ENCODE measurements at regions not wholly inside any gene's neighbourhood (a gene's known extent, or its start where the extent isn't known, plus 50 kb on each side); places are given as distances from the start of the nearest gene placed in this dataset.

DNA sequence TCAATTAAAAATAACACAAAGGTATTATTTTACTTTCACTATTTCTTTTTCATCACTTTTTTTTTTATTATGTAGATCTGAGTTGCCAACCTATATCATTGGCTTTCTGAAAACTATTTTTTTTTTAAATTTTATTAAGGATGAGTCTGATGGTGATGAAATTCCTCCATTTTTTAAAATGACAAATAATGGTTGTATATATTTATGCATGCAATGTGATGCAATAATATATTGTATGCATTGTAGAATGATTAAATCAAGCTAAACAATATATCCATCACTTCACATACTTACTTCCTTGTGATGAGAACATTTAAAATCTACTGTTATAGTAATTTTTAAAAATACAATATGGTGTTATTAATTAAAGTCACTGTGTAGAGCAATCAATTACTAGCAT lies 1081.6 kb downstream of the CNTNAP5 start:
- Histone ChIP-seq H3K27ac (ENCODE audit: low read depth, low read length) (no peak overlapping the region), H3K4me1 (ENCODE audit: control insufficient read depth in 1 of 2, insufficient read depth in 2 of 2, low read length in 2 of 2) (no peaks in the 10 kb centered on the region), H3K4me3 (ENCODE audit: low read depth in 1 of 2, low read length in 2 of 2) (no peak overlapping the region), H3K9ac (ENCODE audit: low read depth in 1 of 2, low read length in 2 of 2) (no peak overlapping the region), H3K27me3 (ENCODE audit: control insufficient read depth in 1 of 2, insufficient read depth in 2 of 2, low read length in 2 of 2) (no peaks in the 10 kb centered on the region), H3K9me3 (ENCODE audit: control insufficient read depth in 1 of 2, low read length in 2 of 2) (no peaks in the 10 kb centered on the region), H3K36me3 (ENCODE audit: control insufficient read depth in 1 of 2, insufficient read depth in 2 of 2, low read length in 2 of 2) (no peaks in the 10 kb centered on the region)

DNA sequence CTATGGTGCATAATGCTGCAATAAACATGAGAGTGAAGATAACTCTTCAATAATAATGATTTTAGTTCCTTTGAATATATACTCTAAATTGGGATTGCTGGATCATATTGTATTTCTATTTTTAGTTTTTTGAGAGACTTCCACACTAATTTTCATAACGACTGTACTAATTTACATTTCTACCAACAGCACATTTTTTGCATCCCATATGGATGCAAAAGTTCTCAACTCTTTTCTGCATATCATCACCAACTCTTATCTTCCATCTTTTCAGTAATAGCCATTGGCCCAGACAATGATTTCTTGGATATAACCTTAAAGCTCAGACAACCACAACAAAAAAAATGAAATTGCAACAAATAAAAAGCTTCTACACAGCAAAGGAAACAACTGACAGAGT lies 1082.4 kb downstream of the CNTNAP5 start:
- H3K4me3 ChIP-seq (ENCODE audit: low read depth in 1 of 2, low read length in 2 of 2): no peak overlapping the region
- H3K4me1 ChIP-seq (ENCODE audit: control insufficient read depth in 1 of 2, insufficient read depth in 2 of 2, low read length in 2 of 2): no peaks in the 10 kb centered on the region
- H3K27ac ChIP-seq (ENCODE audit: low read depth, low read length): no peak overlapping the region
- no peaks in the 10 kb centered on the region for H3K9me3 ChIP-seq (ENCODE audit: control insufficient read depth in 1 of 2, low read length in 2 of 2)
- H3K27me3 ChIP-seq (ENCODE audit: control insufficient read depth in 1 of 2, insufficient read depth in 2 of 2, low read length in 2 of 2): no peaks in the 10 kb centered on the region
- H3K36me3 ChIP-seq (ENCODE audit: control insufficient read depth in 1 of 2, insufficient read depth in 2 of 2, low read length in 2 of 2): no peaks in the 10 kb centered on the region
- no peak overlapping the region for H3K9ac ChIP-seq (ENCODE audit: low read depth in 1 of 2, low read length in 2 of 2)

DNA sequence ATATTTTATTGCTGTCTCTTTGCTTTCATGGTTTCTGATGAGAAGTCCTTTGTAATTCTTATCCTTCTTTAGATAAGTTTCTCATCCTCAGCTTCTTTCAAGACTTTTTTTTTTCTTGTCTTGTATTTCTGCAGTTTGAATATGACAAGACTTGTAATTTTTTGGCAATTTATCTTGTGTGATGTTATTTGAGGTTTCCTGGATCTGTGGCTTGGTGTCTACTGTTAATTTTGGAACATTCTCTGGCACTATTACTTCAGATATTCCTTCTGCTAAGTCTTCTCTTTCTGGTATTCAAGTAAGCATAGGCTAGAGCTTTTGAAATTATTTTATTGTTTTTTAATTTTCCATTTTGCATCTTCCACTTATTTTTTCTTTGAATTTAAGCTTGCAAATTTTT lies 1083.2 kb downstream of the CNTNAP5 start:
- H3K9ac ChIP-seq (ENCODE audit: low read depth in 1 of 2, low read length in 2 of 2): no peak overlapping the region
- no peaks in the 10 kb centered on the region for H3K36me3 ChIP-seq (ENCODE audit: control insufficient read depth in 1 of 2, insufficient read depth in 2 of 2, low read length in 2 of 2)
- no peaks in the 10 kb centered on the region for H3K4me1 ChIP-seq (ENCODE audit: control insufficient read depth in 1 of 2, insufficient read depth in 2 of 2, low read length in 2 of 2)
- H3K27ac ChIP-seq (ENCODE audit: low read depth, low read length): no peak overlapping the region
- no peak overlapping the region for H3K4me3 ChIP-seq (ENCODE audit: low read depth in 1 of 2, low read length in 2 of 2)
- H3K27me3 ChIP-seq (ENCODE audit: control insufficient read depth in 1 of 2, insufficient read depth in 2 of 2, low read length in 2 of 2): no peaks in the 10 kb centered on the region
- H3K9me3 ChIP-seq (ENCODE audit: control insufficient read depth in 1 of 2, low read length in 2 of 2): no peaks in the 10 kb centered on the region

DNA sequence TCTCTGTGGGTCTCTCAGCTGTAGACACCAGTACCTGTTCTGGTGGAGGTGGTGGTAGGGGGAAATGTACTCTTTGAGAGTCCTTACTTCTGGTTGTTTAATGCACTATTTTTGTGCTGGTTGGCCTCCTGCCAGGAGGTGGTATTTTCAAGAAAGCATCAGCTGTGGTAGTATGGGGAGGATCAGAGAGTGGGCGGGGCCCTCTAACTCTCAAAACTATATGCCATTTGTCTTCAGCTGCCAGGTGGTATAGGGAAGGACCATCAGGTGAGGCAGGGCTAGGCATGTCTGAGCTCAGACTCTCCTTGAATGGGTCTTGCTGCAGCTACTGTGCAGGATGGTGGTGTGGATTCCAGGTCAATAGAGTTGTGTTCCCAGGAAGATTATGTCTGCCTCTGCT lies 1100.8 kb downstream of the CNTNAP5 start:
- no peak overlapping the region for H3K27ac ChIP-seq (ENCODE audit: low read depth, low read length)
- H3K4me1 ChIP-seq (ENCODE audit: control insufficient read depth in 1 of 2, insufficient read depth in 2 of 2, low read length in 2 of 2): no peaks in the 10 kb centered on the region
- H3K9me3 ChIP-seq (ENCODE audit: control insufficient read depth in 1 of 2, low read length in 2 of 2): peaks cover 0 to 5% of the 10 kb centered on the region in 2 donors
- no peak overlapping the region for H3K9ac ChIP-seq (ENCODE audit: low read depth in 1 of 2, low read length in 2 of 2)
- H3K36me3 ChIP-seq (ENCODE audit: control insufficient read depth in 1 of 2, insufficient read depth in 2 of 2, low read length in 2 of 2): no peaks in the 10 kb centered on the region
- no peaks in the 10 kb centered on the region for H3K27me3 ChIP-seq (ENCODE audit: control insufficient read depth in 1 of 2, insufficient read depth in 2 of 2, low read length in 2 of 2)
- H3K4me3 ChIP-seq (ENCODE audit: low read depth in 1 of 2, low read length in 2 of 2): no peak overlapping the region

DNA sequence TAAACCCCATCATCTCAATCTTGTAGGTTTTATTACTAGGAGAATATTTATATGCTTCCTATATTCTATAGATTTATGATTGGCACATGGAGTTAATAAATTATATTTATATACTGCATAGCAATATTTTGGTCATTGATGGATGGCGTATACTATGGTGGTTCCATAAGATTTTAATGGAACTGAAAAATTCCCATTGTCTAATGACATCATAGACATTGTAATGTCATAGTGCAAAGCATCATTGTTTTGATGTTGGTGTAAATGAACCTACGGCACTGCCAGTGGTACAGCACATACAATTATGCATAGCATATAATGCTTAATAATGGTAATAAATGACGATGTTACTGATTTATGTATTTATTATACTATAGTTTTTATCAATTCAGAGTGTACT lies 1135.9 kb downstream of the CNTNAP5 start:
- H3K4me1 ChIP-seq (ENCODE audit: control insufficient read depth in 1 of 2, insufficient read depth in 2 of 2, low read length in 2 of 2): no peaks in the 10 kb centered on the region
- no peaks in the 10 kb centered on the region for H3K27me3 ChIP-seq (ENCODE audit: control insufficient read depth in 1 of 2, insufficient read depth in 2 of 2, low read length in 2 of 2)
- no peaks in the 10 kb centered on the region for H3K36me3 ChIP-seq (ENCODE audit: control insufficient read depth in 1 of 2, insufficient read depth in 2 of 2, low read length in 2 of 2)
- no peak overlapping the region for H3K27ac ChIP-seq (ENCODE audit: low read depth, low read length)
- no peak overlapping the region for H3K9ac ChIP-seq (ENCODE audit: low read depth in 1 of 2, low read length in 2 of 2)
- H3K9me3 ChIP-seq (ENCODE audit: control insufficient read depth in 1 of 2, low read length in 2 of 2): no peaks in the 10 kb centered on the region
- H3K4me3 ChIP-seq (ENCODE audit: low read depth in 1 of 2, low read length in 2 of 2): no peak overlapping the region

DNA sequence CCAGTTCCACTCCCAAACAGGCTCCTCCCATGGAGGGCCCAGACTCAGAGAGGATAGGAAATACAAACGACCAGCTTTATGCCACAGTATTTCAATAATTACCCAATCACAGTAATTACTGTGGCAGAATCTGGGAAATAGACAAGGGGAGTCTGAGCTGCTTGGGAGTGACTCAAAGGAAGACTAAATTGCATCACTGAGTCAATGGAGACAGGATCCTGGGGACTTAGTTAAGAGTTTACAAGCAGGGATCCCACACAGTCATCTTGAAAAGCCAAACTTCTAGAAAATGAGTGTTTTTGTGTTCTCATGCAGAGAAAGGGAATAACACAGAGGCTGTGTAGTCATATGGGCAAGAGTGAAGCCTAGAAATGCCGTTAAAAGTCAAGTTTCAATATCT lies 1142.1 kb downstream of the CNTNAP5 start:
- Histone ChIP-seq H3K27me3 (ENCODE audit: control insufficient read depth in 1 of 2, insufficient read depth in 2 of 2, low read length in 2 of 2) (no peaks in the 10 kb centered on the region), H3K36me3 (ENCODE audit: control insufficient read depth in 1 of 2, insufficient read depth in 2 of 2, low read length in 2 of 2) (no peaks in the 10 kb centered on the region), H3K9ac (ENCODE audit: low read depth in 1 of 2, low read length in 2 of 2) (no peak overlapping the region), H3K27ac (ENCODE audit: low read depth, low read length) (no peak overlapping the region), H3K9me3 (ENCODE audit: control insufficient read depth in 1 of 2, low read length in 2 of 2) (no peaks in the 10 kb centered on the region), H3K4me1 (ENCODE audit: control insufficient read depth in 1 of 2, insufficient read depth in 2 of 2, low read length in 2 of 2) (no peaks in the 10 kb centered on the region), H3K4me3 (ENCODE audit: low read depth in 1 of 2, low read length in 2 of 2) (no peak overlapping the region)

DNA sequence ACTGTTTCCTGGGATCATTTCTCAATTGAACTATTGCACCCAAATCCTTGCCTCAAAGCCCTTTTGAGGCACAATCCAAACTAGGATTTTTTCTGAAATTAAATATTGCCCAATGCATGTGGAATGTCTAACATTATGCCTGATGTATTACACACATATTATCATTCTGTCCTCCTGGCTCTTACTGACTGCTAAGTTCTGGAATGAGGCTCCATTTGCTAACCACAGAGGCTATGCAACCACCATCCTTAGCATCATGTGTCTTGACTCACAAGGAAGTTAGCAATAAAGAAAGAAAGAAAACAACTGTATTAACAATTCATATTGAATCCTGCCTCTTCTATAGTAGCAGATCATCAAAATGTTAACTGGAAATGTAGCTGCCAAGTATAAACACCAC lies 1142.7 kb downstream of the CNTNAP5 start:
- Histone ChIP-seq H3K4me1 (ENCODE audit: control insufficient read depth in 1 of 2, insufficient read depth in 2 of 2, low read length in 2 of 2) (no peaks in the 10 kb centered on the region), H3K27ac (ENCODE audit: low read depth, low read length) (no peak overlapping the region), H3K36me3 (ENCODE audit: control insufficient read depth in 1 of 2, insufficient read depth in 2 of 2, low read length in 2 of 2) (no peaks in the 10 kb centered on the region), H3K4me3 (ENCODE audit: low read depth in 1 of 2, low read length in 2 of 2) (no peak overlapping the region), H3K9ac (ENCODE audit: low read depth in 1 of 2, low read length in 2 of 2) (no peak overlapping the region), H3K27me3 (ENCODE audit: control insufficient read depth in 1 of 2, insufficient read depth in 2 of 2, low read length in 2 of 2) (no peaks in the 10 kb centered on the region), H3K9me3 (ENCODE audit: control insufficient read depth in 1 of 2, low read length in 2 of 2) (no peaks in the 10 kb centered on the region)

DNA sequence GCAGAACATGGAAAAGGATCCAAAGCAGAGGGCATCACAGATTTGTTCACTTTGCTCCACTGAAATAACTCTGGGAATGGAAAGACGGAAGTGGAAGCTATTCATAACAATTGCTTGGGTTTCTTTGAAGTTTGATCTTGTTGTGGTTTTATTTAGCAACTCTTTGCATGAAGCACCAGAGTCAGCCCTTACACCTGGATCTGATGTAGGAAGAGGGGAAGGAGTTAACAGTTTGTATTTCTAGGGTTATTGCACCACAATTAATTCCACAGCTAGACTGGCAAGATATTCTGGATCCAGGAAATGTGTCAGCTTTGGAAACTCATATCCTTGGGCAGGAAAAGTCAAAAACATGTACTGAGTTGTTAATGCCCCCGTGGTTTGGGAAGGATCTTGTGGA lies 1143.4 kb downstream of the CNTNAP5 start:
- Histone ChIP-seq H3K9me3 (ENCODE audit: control insufficient read depth in 1 of 2, low read length in 2 of 2) (no peaks in the 10 kb centered on the region), H3K36me3 (ENCODE audit: control insufficient read depth in 1 of 2, insufficient read depth in 2 of 2, low read length in 2 of 2) (no peaks in the 10 kb centered on the region), H3K4me3 (ENCODE audit: low read depth in 1 of 2, low read length in 2 of 2) (no peak overlapping the region)

DNA sequence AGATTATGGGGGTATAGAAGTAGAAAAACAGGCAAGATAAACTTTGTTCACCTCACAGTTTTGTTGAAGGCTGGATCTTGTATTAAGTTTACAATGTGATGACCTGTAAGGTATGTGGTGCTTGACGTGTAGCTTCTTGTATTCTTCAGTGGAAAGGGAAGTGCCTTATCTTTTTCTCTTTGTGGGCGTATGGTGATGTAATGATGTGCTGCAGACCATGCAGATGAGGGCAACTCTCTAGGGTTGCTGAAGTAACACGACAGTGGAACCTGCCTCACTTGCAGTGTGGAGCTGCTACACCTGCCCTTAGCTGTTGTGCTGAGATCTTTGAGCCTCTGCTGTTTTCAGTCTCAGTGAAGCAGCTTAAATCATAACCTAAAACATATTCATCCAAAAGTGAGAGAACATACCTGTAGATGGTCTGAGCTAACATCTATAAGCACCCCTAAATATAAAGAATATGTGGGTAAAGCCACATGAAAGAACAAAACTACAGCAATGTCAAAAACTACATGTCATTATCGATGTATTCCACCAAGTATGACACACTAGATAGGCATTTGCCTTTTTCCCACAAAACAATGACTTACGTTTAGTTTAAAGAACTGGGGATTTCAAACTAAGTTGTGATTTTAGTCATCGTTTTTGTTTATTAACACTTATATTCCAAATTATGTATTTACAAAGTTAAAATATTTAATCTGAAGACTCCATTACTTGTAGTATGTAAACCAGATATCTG lies 1144.1 kb downstream of the CNTNAP5 start:
- Histone ChIP-seq H3K4me1 (ENCODE audit: control insufficient read depth in 1 of 2, insufficient read depth in 2 of 2, low read length in 2 of 2) (no peaks in the 10 kb centered on the region), H3K9me3 (ENCODE audit: control insufficient read depth in 1 of 2, low read length in 2 of 2) (no peaks in the 10 kb centered on the region), H3K27me3 (ENCODE audit: control insufficient read depth in 1 of 2, insufficient read depth in 2 of 2, low read length in 2 of 2) (no peaks in the 10 kb centered on the region), H3K9ac (ENCODE audit: low read depth in 1 of 2, low read length in 2 of 2) (no peak overlapping the region), H3K36me3 (ENCODE audit: control insufficient read depth in 1 of 2, insufficient read depth in 2 of 2, low read length in 2 of 2) (no peaks in the 10 kb centered on the region), H3K27ac (ENCODE audit: low read depth, low read length) (no peak overlapping the region), H3K4me3 (ENCODE audit: low read depth in 1 of 2, low read length in 2 of 2) (no peak overlapping the region)

More for the DNA sequence above, 1143.4 kb downstream of the CNTNAP5 start:
- Histone ChIP-seq H3K27me3 (ENCODE audit: control insufficient read depth in 1 of 2, insufficient read depth in 2 of 2, low read length in 2 of 2) (no peaks in the 10 kb centered on the region), H3K27ac (ENCODE audit: low read depth, low read length) (no peak overlapping the region), H3K4me1 (ENCODE audit: control insufficient read depth in 1 of 2, insufficient read depth in 2 of 2, low read length in 2 of 2) (no peaks in the 10 kb centered on the region), H3K9ac (ENCODE audit: low read depth in 1 of 2, low read length in 2 of 2) (no peak overlapping the region)

DNA sequence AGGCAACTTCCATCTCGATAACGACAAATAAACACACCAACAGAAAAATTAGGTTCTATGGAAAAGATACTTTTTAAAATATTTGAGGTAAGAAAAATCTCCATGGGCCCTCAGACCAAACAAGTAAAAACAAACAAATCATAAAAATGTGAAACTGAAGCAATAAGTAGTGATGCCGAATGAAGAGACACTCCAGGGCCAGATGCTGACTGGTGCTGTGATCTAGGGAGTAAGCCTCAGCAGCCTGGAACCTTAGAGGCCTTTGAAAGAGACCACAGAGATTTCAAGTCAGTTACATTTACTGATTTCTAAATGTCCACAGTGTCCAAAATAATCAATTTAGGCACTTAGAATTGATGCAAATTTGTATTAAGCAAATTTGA lies 1144.7 kb downstream of the CNTNAP5 start:
- Histone ChIP-seq H3K9me3 (ENCODE audit: control insufficient read depth in 1 of 2, low read length in 2 of 2) (no peaks in the 10 kb centered on the region), H3K4me3 (ENCODE audit: low read depth in 1 of 2, low read length in 2 of 2) (no peak overlapping the region), H3K27ac (ENCODE audit: low read depth, low read length) (no peak overlapping the region), H3K4me1 (ENCODE audit: control insufficient read depth in 1 of 2, insufficient read depth in 2 of 2, low read length in 2 of 2) (no peaks in the 10 kb centered on the region), H3K36me3 (ENCODE audit: control insufficient read depth in 1 of 2, insufficient read depth in 2 of 2, low read length in 2 of 2) (no peaks in the 10 kb centered on the region), H3K9ac (ENCODE audit: low read depth in 1 of 2, low read length in 2 of 2) (no peak overlapping the region), H3K27me3 (ENCODE audit: control insufficient read depth in 1 of 2, insufficient read depth in 2 of 2, low read length in 2 of 2) (no peaks in the 10 kb centered on the region)

DNA sequence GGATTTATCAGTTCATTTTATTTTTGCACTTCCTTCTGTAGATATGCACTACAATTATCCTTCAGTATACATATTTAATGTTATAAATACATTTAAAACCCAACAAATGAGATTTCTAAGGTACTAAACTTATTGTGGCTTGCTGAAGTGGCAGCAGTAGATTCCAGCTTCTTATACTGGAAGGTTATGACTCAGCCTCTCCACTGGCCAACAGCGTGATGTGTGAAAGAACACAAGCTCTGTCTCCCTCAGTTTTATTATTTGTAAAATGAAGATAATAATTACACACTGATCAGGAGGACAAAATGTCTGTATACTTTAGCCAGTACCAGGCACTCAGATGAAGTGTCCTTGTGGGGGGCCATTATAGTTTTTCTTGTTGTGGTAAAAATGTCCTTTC lies 1147.1 kb downstream of the CNTNAP5 start:
- no peaks in the 10 kb centered on the region for H3K27me3 ChIP-seq (ENCODE audit: control insufficient read depth in 1 of 2, insufficient read depth in 2 of 2, low read length in 2 of 2)
- no peaks in the 10 kb centered on the region for H3K9me3 ChIP-seq (ENCODE audit: control insufficient read depth in 1 of 2, low read length in 2 of 2)
- H3K4me3 ChIP-seq (ENCODE audit: low read depth in 1 of 2, low read length in 2 of 2): no peak overlapping the region
- H3K27ac ChIP-seq (ENCODE audit: low read depth, low read length): no peak overlapping the region
- H3K36me3 ChIP-seq (ENCODE audit: control insufficient read depth in 1 of 2, insufficient read depth in 2 of 2, low read length in 2 of 2): no peaks in the 10 kb centered on the region
- no peak overlapping the region for H3K9ac ChIP-seq (ENCODE audit: low read depth in 1 of 2, low read length in 2 of 2)
- no peaks in the 10 kb centered on the region for H3K4me1 ChIP-seq (ENCODE audit: control insufficient read depth in 1 of 2, insufficient read depth in 2 of 2, low read length in 2 of 2)
